ENCODE measurements at regions not wholly inside any gene's neighbourhood (a gene's known extent, or its start where the extent isn't known, plus 50 kb on each side); places are given as distances from the start of the nearest gene placed in this dataset.

DNA sequence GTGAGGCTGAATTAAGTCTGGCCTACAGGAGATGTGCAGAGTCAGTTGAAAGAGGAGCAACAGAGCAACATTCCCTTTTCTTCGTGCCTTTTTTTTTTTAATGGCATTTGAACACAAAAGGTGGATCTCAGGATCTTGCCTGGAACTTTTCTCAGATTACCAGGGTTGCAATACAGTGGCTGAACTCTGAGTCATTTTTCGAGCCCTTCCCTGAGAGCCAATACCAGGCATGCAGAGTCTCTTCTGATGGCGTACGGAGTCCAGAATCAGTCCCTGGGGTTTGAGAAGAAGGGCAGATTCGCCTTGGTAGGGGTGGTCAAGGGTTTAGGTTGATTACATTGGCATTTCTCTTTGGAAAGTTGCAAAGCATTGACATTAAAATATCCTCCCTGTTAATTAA is 271.5 kb downstream of the GAS1 start:
- Histone ChIP-seq H4K5ac (ENCODE audit: low read depth, low read length) (no peak overlapping the region), H3K4me1 (ENCODE audit: control insufficient read depth, insufficient read depth, low read length) (no peaks in the 10 kb centered on the region), H3K4me3 (ENCODE audit: insufficient read depth, low read depth, low read length) (no peak overlapping the region), H2BK15ac (ENCODE audit: low read depth, low read length) (no peak overlapping the region), H4K8ac (ENCODE audit: low read depth in 2 of 2, low read length in 2 of 2) (no peak overlapping the region), H3K27ac (ENCODE audit: insufficient read depth, low read length) (no peak overlapping the region), H3K9me1 (ENCODE audit: insufficient read depth, low read length) (no peaks in the 10 kb centered on the region), H2AK9ac (replicated peaks; ENCODE audit: low read depth, low read length, poor library complexity) (no peak overlapping the region), H3K23ac (ENCODE audit: low read depth, low read length) (no peak overlapping the region), H4K20me1 (ENCODE audit: insufficient read depth, low read length) (no peaks in the 10 kb centered on the region), H3K79me1 (ENCODE audit: low read depth in 1 of 2, low read length in 2 of 2) (no peaks in the 10 kb centered on the region), H2BK120ac (ENCODE audit: low read depth, low read length) (no peak overlapping the region), H3K9me3 (ENCODE audit: control insufficient read depth, insufficient read depth, low read length) (no peaks in the 10 kb centered on the region), H2AK5ac (ENCODE audit: low read depth, low read length) (no peak overlapping the region), H2BK20ac (ENCODE audit: low read depth, low read length) (no peak overlapping the region), H3K4ac (ENCODE audit: low read depth, low read length) (no peak overlapping the region), H3K14ac (replicated peaks; ENCODE audit: low read depth, low read length) (no peak overlapping the region), H4K91ac (ENCODE audit: insufficient read depth, low read depth, low read length) (no peak overlapping the region), H3K9ac (ENCODE audit: low read depth, low read length) (no peak overlapping the region), H3K36me3 (ENCODE audit: control insufficient read depth, insufficient read depth, low read length) (no peaks in the 10 kb centered on the region), H3K18ac (ENCODE audit: low read depth, low read length) (no peak overlapping the region), H3K4me2 (ENCODE audit: low read depth, low read length) (no peak overlapping the region), H2AFZ (replicated peaks; ENCODE audit: low read length, poor library complexity) (no peak overlapping the region), H3K56ac (ENCODE audit: extremely low read depth, insufficient read depth, low read length) (no peak overlapping the region), H2BK5ac (ENCODE audit: low read depth, low read length, poor library complexity, severe bottlenecking) (no peak overlapping the region), H3K27me3 (ENCODE audit: control insufficient read depth, insufficient read depth, low read length) (no peaks in the 10 kb centered on the region; the same call in 1 of the 2 replicates)
- ChIA-PET CTCF (no interaction called here), POLR2A (ENCODE audit: unreplicated experiment) (no interaction called here)
- WGBS, 2 experiments (ENCODE audit: extremely low coverage in 2 of 2, insufficient read length in 1 of 2), result 80% methylated on average over 1 of the region's 5 CpGs; no CpG with 5 or more reads in 1 of the 2 experiments
- no TSS peak for BruUV-seq (replicated peaks)
- in situ Hi-C loops (cut with MboI; ENCODE audit: low sequenced_read_pairs) (no loop called here), dilution Hi-C loops (cut with HindIII; ENCODE audit: low sequenced_read_pairs, unreplicated experiment) (no loop called here), intact Hi-C loops (cut with micrococcal nuclease) (no loop called here)
- DNase-seq (no peak), ATAC-seq (ENCODE audit: low read depth) (no peak)
- TF ChIP-seq SMC3 (IDR thresholded peaks at IDR 0.05; ENCODE audit: low read depth, low read length) (no peak), CHD1 (IDR thresholded peaks at IDR 0.05; ENCODE audit: low read depth, low read length) (no peak), FOS (IDR thresholded peaks at IDR 0.05; ENCODE audit: low read depth, low read length) (no peak), NFE2L2 (IDR thresholded peaks at IDR 0.05; ENCODE audit: low read depth, low read length) (no peak), RFX5 (IDR thresholded peaks at IDR 0.05; ENCODE audit: low read depth, low read length) (no peak), RCOR1 (IDR thresholded peaks at IDR 0.05; ENCODE audit: insufficient replicate concordance, low read length) (no peak), MAZ (IDR thresholded peaks at IDR 0.05; ENCODE audit: borderline replicate concordance, low read depth, low read length) (no peak), RAD21 (IDR thresholded peaks at IDR 0.05; ENCODE audit: low read length) (no peak), MAFK (IDR thresholded peaks at IDR 0.05; ENCODE audit: low read depth, low read length) (no peak), CEBPB (IDR thresholded peaks at IDR 0.05; ENCODE audit: low read depth, low read length) (no peak), POLR2A (IDR thresholded peaks at IDR 0.05; ENCODE audit: low read depth, low read length) (no peak)
- TF ChIP-seq, protein P1, sequence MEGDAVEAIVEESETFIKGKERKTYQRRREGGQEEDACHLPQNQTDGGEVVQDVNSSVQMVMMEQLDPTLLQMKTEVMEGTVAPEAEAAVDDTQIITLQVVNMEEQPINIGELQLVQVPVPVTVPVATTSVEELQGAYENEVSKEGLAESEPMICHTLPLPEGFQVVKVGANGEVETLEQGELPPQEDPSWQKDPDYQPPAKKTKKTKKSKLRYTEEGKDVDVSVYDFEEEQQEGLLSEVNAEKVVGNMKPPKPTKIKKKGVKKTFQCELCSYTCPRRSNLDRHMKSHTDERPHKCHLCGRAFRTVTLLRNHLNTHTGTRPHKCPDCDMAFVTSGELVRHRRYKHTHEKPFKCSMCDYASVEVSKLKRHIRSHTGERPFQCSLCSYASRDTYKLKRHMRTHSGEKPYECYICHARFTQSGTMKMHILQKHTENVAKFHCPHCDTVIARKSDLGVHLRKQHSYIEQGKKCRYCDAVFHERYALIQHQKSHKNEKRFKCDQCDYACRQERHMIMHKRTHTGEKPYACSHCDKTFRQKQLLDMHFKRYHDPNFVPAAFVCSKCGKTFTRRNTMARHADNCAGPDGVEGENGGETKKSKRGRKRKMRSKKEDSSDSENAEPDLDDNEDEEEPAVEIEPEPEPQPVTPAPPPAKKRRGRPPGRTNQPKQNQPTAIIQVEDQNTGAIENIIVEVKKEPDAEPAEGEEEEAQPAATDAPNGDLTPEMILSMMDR (conservative IDR thresholded peaks at IDR 0.05; ENCODE audit: low read depth, low read length), result no peak
- TF ChIP-seq, protein P2, sequence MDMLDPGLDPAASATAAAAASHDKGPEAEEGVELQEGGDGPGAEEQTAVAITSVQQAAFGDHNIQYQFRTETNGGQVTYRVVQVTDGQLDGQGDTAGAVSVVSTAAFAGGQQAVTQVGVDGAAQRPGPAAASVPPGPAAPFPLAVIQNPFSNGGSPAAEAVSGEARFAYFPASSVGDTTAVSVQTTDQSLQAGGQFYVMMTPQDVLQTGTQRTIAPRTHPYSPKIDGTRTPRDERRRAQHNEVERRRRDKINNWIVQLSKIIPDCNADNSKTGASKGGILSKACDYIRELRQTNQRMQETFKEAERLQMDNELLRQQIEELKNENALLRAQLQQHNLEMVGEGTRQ (IDR thresholded peaks at IDR 0.05; ENCODE audit: low read depth, low read length), result no peak
